ENCODE measurements at regions not wholly inside any gene's neighbourhood (a gene's known extent, or its start where the extent isn't known, plus 50 kb on each side); places are given as distances from the start of the nearest gene placed in this dataset.

- Histone ChIP-seq H4K12ac (ENCODE audit: low read depth, low read length) (no peak overlapping the region), H4K8ac (ENCODE audit: low read depth, low read length) (no peak overlapping the region), H2BK5ac (ENCODE audit: low read depth, low read length, poor library complexity) (no peak overlapping the region), H2BK120ac (ENCODE audit: insufficient read depth, low read length, poor library complexity) (no peak overlapping the region), H3K4me2 (ENCODE audit: low read length) (no peak overlapping the region), H3K18ac (ENCODE audit: low read length) (no peak overlapping the region), H3K4me1 (ENCODE audit: control insufficient read depth in 1 of 2, insufficient read depth in 2 of 2, low read length in 2 of 2) (no peaks in the 10 kb centered on the region), H2BK12ac (ENCODE audit: low read length) (no peak overlapping the region), H3K4me3 (ENCODE audit: low read depth, low read length) (no peak overlapping the region), H3K9ac (ENCODE audit: low read length) (no peak overlapping the region), H3K27me3 (ENCODE audit: insufficient read depth, low read length) (no peaks in the 10 kb centered on the region), H3K36me3 (ENCODE audit: control insufficient read depth in 1 of 2, insufficient read depth in 2 of 2, low read length in 2 of 2) (no peaks in the 10 kb centered on the region), H2AFZ (ENCODE audit: insufficient read depth, low read length, poor library complexity) (no peak overlapping the region), H3K23ac (ENCODE audit: low read length) (no peak overlapping the region), H3K79me2 (ENCODE audit: control insufficient read depth, insufficient read depth, low read length, poor library complexity) (no peaks in the 10 kb centered on the region), H3K27ac (ENCODE audit: low read depth, low read length) (no peak overlapping the region), H3K4ac (ENCODE audit: low read depth, low read length) (no peak overlapping the region), H4K91ac (ENCODE audit: low read depth, low read length) (no peak overlapping the region), H3K9me3 (ENCODE audit: insufficient read depth, low read depth, low read length) (no peaks in the 10 kb centered on the region), H2AK5ac (ENCODE audit: low read length) (no peak overlapping the region), H3K79me1 (ENCODE audit: low read length) (no peaks in the 10 kb centered on the region), H3K14ac (ENCODE audit: low read length) (no peak overlapping the region)
- no peak for DNase-seq
- no CpG with 5 or more reads among the region's 8 CpGs for WGBS (ENCODE audit: extremely low coverage, insufficient coverage, insufficient read length)
Observed at GRCh38 chr14:30078811-30079402, 151.3 kb upstream of the PRKD1 start.

- H3K4me2 ChIP-seq (ENCODE audit: low read length) = no peak overlapping the region
- no peaks in the 10 kb centered on the region for H3K79me1 ChIP-seq (ENCODE audit: low read length)
- H2BK5ac ChIP-seq (ENCODE audit: low read depth, low read length, poor library complexity) = no peak overlapping the region
- H3K9ac ChIP-seq (ENCODE audit: low read length) = no peak overlapping the region
- no peak overlapping the region for H3K18ac ChIP-seq (ENCODE audit: low read length)
- H3K9me3 ChIP-seq (ENCODE audit: insufficient read depth, low read depth, low read length) = peaks cover 2% of the 10 kb centered on the region
- no peaks in the 10 kb centered on the region for H3K4me1 ChIP-seq (ENCODE audit: control insufficient read depth in 1 of 2, insufficient read depth in 2 of 2, low read length in 2 of 2)
- H3K14ac ChIP-seq (ENCODE audit: low read length) = no peak overlapping the region
- H4K91ac ChIP-seq (ENCODE audit: low read depth, low read length) = no peak overlapping the region
- H3K79me2 ChIP-seq (ENCODE audit: control insufficient read depth, insufficient read depth, low read length, poor library complexity) = no peaks in the 10 kb centered on the region
- no peak overlapping the region for H2BK12ac ChIP-seq (ENCODE audit: low read length)
- no peak overlapping the region for H4K8ac ChIP-seq (ENCODE audit: low read depth, low read length)
- DNase-seq = no peak
- no peaks in the 10 kb centered on the region for H3K36me3 ChIP-seq (ENCODE audit: control insufficient read depth in 1 of 2, insufficient read depth in 2 of 2, low read length in 2 of 2)
- H3K23ac ChIP-seq (ENCODE audit: low read length) = no peak overlapping the region
- H3K4ac ChIP-seq (ENCODE audit: low read depth, low read length) = no peak overlapping the region
- WGBS (ENCODE audit: extremely low coverage, insufficient coverage, insufficient read length) = no CpG with 5 or more reads among the region's 1 CpG
- no peaks in the 10 kb centered on the region for H3K27me3 ChIP-seq (ENCODE audit: insufficient read depth, low read length)
- H2AFZ ChIP-seq (ENCODE audit: insufficient read depth, low read length, poor library complexity) = no peak overlapping the region
- no peak overlapping the region for H2BK120ac ChIP-seq (ENCODE audit: insufficient read depth, low read length, poor library complexity)
- H3K4me3 ChIP-seq (ENCODE audit: low read depth, low read length) = no peak overlapping the region
- no peak overlapping the region for H4K12ac ChIP-seq (ENCODE audit: low read depth, low read length)
- no peak overlapping the region for H2AK5ac ChIP-seq (ENCODE audit: low read length)
- H3K27ac ChIP-seq (ENCODE audit: low read depth, low read length) = no peak overlapping the region
Observed at GRCh38 chr14:30082486-30082885, 154.8 kb upstream of the PRKD1 start.

GRCh38 chr14:30084811-30085210, 157.2 kb upstream of the PRKD1 start:
- no peak for DNase-seq
- Histone ChIP-seq H3K14ac (ENCODE audit: low read length) (no peak overlapping the region), H3K4me1 (ENCODE audit: control insufficient read depth in 1 of 2, insufficient read depth in 2 of 2, low read length in 2 of 2) (no peaks in the 10 kb centered on the region), H3K4ac (ENCODE audit: low read depth, low read length) (no peak overlapping the region), H2AK5ac (ENCODE audit: low read length) (no peak overlapping the region), H2BK12ac (ENCODE audit: low read length) (no peak overlapping the region), H3K27ac (ENCODE audit: low read depth, low read length) (no peak overlapping the region), H4K12ac (ENCODE audit: low read depth, low read length) (no peak overlapping the region), H2BK120ac (ENCODE audit: insufficient read depth, low read length, poor library complexity) (no peak overlapping the region), H3K9ac (ENCODE audit: low read length) (no peak overlapping the region), H2BK5ac (ENCODE audit: low read depth, low read length, poor library complexity) (no peak overlapping the region), H3K4me3 (ENCODE audit: low read depth, low read length) (no peak overlapping the region), H2AFZ (ENCODE audit: insufficient read depth, low read length, poor library complexity) (no peak overlapping the region), H3K27me3 (ENCODE audit: insufficient read depth, low read length) (no peaks in the 10 kb centered on the region), H4K8ac (ENCODE audit: low read depth, low read length) (no peak overlapping the region), H4K91ac (ENCODE audit: low read depth, low read length) (no peak overlapping the region), H3K36me3 (ENCODE audit: control insufficient read depth in 1 of 2, insufficient read depth in 2 of 2, low read length in 2 of 2) (no peaks in the 10 kb centered on the region), H3K79me2 (ENCODE audit: control insufficient read depth, insufficient read depth, low read length, poor library complexity) (no peaks in the 10 kb centered on the region), H3K9me3 (ENCODE audit: insufficient read depth, low read depth, low read length) (peaks cover 2% of the 10 kb centered on the region), H3K79me1 (ENCODE audit: low read length) (no peaks in the 10 kb centered on the region), H3K23ac (ENCODE audit: low read length) (no peak overlapping the region), H3K18ac (ENCODE audit: low read length) (no peak overlapping the region), H3K4me2 (ENCODE audit: low read length) (no peak overlapping the region)
- WGBS (ENCODE audit: extremely low coverage, insufficient coverage, insufficient read length) = no CpG with 5 or more reads among the region's 3 CpGs

GRCh38 chr14:30085943-30086342, 158.3 kb upstream of the PRKD1 start:
- Histone ChIP-seq H2AFZ (ENCODE audit: insufficient read depth, low read length, poor library complexity) (no peak overlapping the region), H3K4ac (ENCODE audit: low read depth, low read length) (no peak overlapping the region), H3K79me2 (ENCODE audit: control insufficient read depth, insufficient read depth, low read length, poor library complexity) (no peaks in the 10 kb centered on the region), H3K4me1 (ENCODE audit: control insufficient read depth in 1 of 2, insufficient read depth in 2 of 2, low read length in 2 of 2) (no peaks in the 10 kb centered on the region), H3K4me2 (ENCODE audit: low read length) (no peak overlapping the region), H3K18ac (ENCODE audit: low read length) (no peak overlapping the region), H3K27ac (ENCODE audit: low read depth, low read length) (no peak overlapping the region), H3K27me3 (ENCODE audit: insufficient read depth, low read length) (no peaks in the 10 kb centered on the region), H3K36me3 (ENCODE audit: control insufficient read depth in 1 of 2, insufficient read depth in 2 of 2, low read length in 2 of 2) (no peaks in the 10 kb centered on the region), H3K9ac (ENCODE audit: low read length) (no peak overlapping the region), H3K23ac (ENCODE audit: low read length) (no peak overlapping the region), H2AK5ac (ENCODE audit: low read length) (no peak overlapping the region), H2BK120ac (ENCODE audit: insufficient read depth, low read length, poor library complexity) (no peak overlapping the region), H2BK5ac (ENCODE audit: low read depth, low read length, poor library complexity) (no peak overlapping the region), H4K91ac (ENCODE audit: low read depth, low read length) (no peak overlapping the region), H3K79me1 (ENCODE audit: low read length) (no peaks in the 10 kb centered on the region), H3K9me3 (ENCODE audit: insufficient read depth, low read depth, low read length) (peaks cover 4% of the 10 kb centered on the region), H3K14ac (ENCODE audit: low read length) (no peak overlapping the region), H4K12ac (ENCODE audit: low read depth, low read length) (no peak overlapping the region), H2BK12ac (ENCODE audit: low read length) (no peak overlapping the region), H4K8ac (ENCODE audit: low read depth, low read length) (no peak overlapping the region), H3K4me3 (ENCODE audit: low read depth, low read length) (no peak overlapping the region)
- no CpG with 5 or more reads among the region's 3 CpGs for WGBS (ENCODE audit: extremely low coverage, insufficient coverage, insufficient read length)
- DNase-seq = no peak
